ENCODE measurements at regions not wholly inside any gene's neighbourhood (a gene's known extent, or its start where the extent isn't known, plus 50 kb on each side); places are given as distances from the start of the nearest gene placed in this dataset.

- Mint-ChIP-seq H3K4me3 (no peak overlapping the region), H3K36me3 (ENCODE audit: insufficient read depth) (peaks cover 2% of the 10 kb centered on the region), H3K27ac (ENCODE audit: low read depth) (no peak overlapping the region), H3K4me1 (peaks cover 8% of the 10 kb centered on the region), H3K9me3 (no peaks in the 10 kb centered on the region), H3K27me3 (peaks cover 30% of the 10 kb centered on the region)
- no peak for ATAC-seq (replicated peaks; ENCODE audit: extremely low read depth, poor library complexity, severe bottlenecking)
- no peak for DNase-seq (ENCODE audit: low spot score in 2 of 2)
Observed at GRCh38 chr18:8952769-8953760, 149.4 kb upstream of the NDUFV2 start.

- no peaks in the 10 kb centered on the region for H3K9me3 Mint-ChIP-seq
- no peak overlapping the region for H3K27ac Mint-ChIP-seq (ENCODE audit: low read depth)
- no peaks in the 10 kb centered on the region for H3K36me3 Mint-ChIP-seq (ENCODE audit: insufficient read depth)
- H3K4me3 Mint-ChIP-seq: no peak overlapping the region
- no peaks in the 10 kb centered on the region for H3K4me1 Mint-ChIP-seq
- H3K27me3 Mint-ChIP-seq: peaks cover 31% of the 10 kb centered on the region
- ATAC-seq (replicated peaks; ENCODE audit: extremely low read depth, poor library complexity, severe bottlenecking): no peak
- DNase-seq (ENCODE audit: low spot score in 2 of 2): no peak
Observed at GRCh38 chr18:8957731-8958130, 144.8 kb upstream of the NDUFV2 start.

GRCh38 chr18:8958660-8959059 is 143.8 kb upstream of the NDUFV2 start:
- Mint-ChIP-seq H3K36me3 (ENCODE audit: insufficient read depth) (no peaks in the 10 kb centered on the region), H3K9me3 (no peaks in the 10 kb centered on the region), H3K4me1 (no peaks in the 10 kb centered on the region), H3K4me3 (no peak overlapping the region), H3K27me3 (peaks cover 31% of the 10 kb centered on the region), H3K27ac (ENCODE audit: low read depth) (no peak overlapping the region)
- ATAC-seq (replicated peaks; ENCODE audit: extremely low read depth, poor library complexity, severe bottlenecking): no peak
- no peak for DNase-seq (ENCODE audit: low spot score in 2 of 2)

- Mint-ChIP-seq H3K27me3 (peaks cover 31% of the 10 kb centered on the region), H3K4me3 (no peak overlapping the region), H3K9me3 (no peaks in the 10 kb centered on the region), H3K36me3 (ENCODE audit: insufficient read depth) (no peaks in the 10 kb centered on the region), H3K4me1 (no peaks in the 10 kb centered on the region), H3K27ac (ENCODE audit: low read depth) (no peak overlapping the region)
- ATAC-seq (replicated peaks; ENCODE audit: extremely low read depth, poor library complexity, severe bottlenecking) (no peak), DNase-seq (ENCODE audit: low spot score in 2 of 2) (no peak)
Observed at GRCh38 chr18:8959551-8960135, 142.9 kb upstream of the NDUFV2 start.

GRCh38 chr18:8960740-8961657 is 141.5 kb upstream of the NDUFV2 start:
- ATAC-seq (replicated peaks; ENCODE audit: extremely low read depth, poor library complexity, severe bottlenecking): no peak
- DNase-seq (ENCODE audit: low spot score in 2 of 2): no peak
- H3K9me3 Mint-ChIP-seq: no peaks in the 10 kb centered on the region
- H3K27me3 Mint-ChIP-seq: peaks cover 27% of the 10 kb centered on the region
- H3K27ac Mint-ChIP-seq (ENCODE audit: low read depth): no peak overlapping the region
- no peaks in the 10 kb centered on the region for H3K4me1 Mint-ChIP-seq
- no peak overlapping the region for H3K4me3 Mint-ChIP-seq
- H3K36me3 Mint-ChIP-seq (ENCODE audit: insufficient read depth): no peaks in the 10 kb centered on the region

GRCh38 chr18:8962192-8962779 is 140.2 kb upstream of the NDUFV2 start:
- Mint-ChIP-seq H3K9me3 (no peaks in the 10 kb centered on the region), H3K27ac (ENCODE audit: low read depth) (no peak overlapping the region), H3K36me3 (ENCODE audit: insufficient read depth) (no peaks in the 10 kb centered on the region), H3K4me1 (no peaks in the 10 kb centered on the region), H3K4me3 (no peak overlapping the region), H3K27me3 (peaks cover 25% of the 10 kb centered on the region)
- DNase-seq (ENCODE audit: low spot score in 2 of 2) (no peak), ATAC-seq (replicated peaks; ENCODE audit: extremely low read depth, poor library complexity, severe bottlenecking) (no peak)

GRCh38 chr18:8962855-8963635 is 139.5 kb upstream of the NDUFV2 start:
- H3K27me3 Mint-ChIP-seq: peaks cover 31% of the 10 kb centered on the region
- H3K36me3 Mint-ChIP-seq (ENCODE audit: insufficient read depth): no peaks in the 10 kb centered on the region
- ATAC-seq (replicated peaks; ENCODE audit: extremely low read depth, poor library complexity, severe bottlenecking) (no peak), DNase-seq (ENCODE audit: low spot score in 2 of 2) (no peak)
- H3K27ac Mint-ChIP-seq (ENCODE audit: low read depth): no peak overlapping the region
- no peaks in the 10 kb centered on the region for H3K9me3 Mint-ChIP-seq
- H3K4me3 Mint-ChIP-seq: no peak overlapping the region
- H3K4me1 Mint-ChIP-seq: no peaks in the 10 kb centered on the region

- Mint-ChIP-seq H3K36me3 (ENCODE audit: insufficient read depth) (no peaks in the 10 kb centered on the region), H3K4me1 (no peaks in the 10 kb centered on the region), H3K9me3 (no peaks in the 10 kb centered on the region), H3K4me3 (no peak overlapping the region), H3K27ac (ENCODE audit: low read depth) (no peak overlapping the region), H3K27me3 (peaks cover 24% of the 10 kb centered on the region)
- DNase-seq (ENCODE audit: low spot score in 2 of 2) (no peak), ATAC-seq (replicated peaks; ENCODE audit: extremely low read depth, poor library complexity, severe bottlenecking) (no peak)
Observed at GRCh38 chr18:8963876-8964275, 138.6 kb upstream of the NDUFV2 start.

- Mint-ChIP-seq H3K4me3 (no peak overlapping the region), H3K36me3 (ENCODE audit: insufficient read depth) (no peaks in the 10 kb centered on the region), H3K9me3 (no peaks in the 10 kb centered on the region), H3K4me1 (no peaks in the 10 kb centered on the region), H3K27me3 (peaks cover 15% of the 10 kb centered on the region), H3K27ac (ENCODE audit: low read depth) (no peak overlapping the region)
- no peak for ATAC-seq (replicated peaks; ENCODE audit: extremely low read depth, poor library complexity, severe bottlenecking)
- DNase-seq (ENCODE audit: low spot score in 2 of 2): no peak
Observed at GRCh38 chr18:8965398-8965797, 137.1 kb upstream of the NDUFV2 start.

- Mint-ChIP-seq H3K4me3 (no peak overlapping the region), H3K27ac (ENCODE audit: low read depth) (no peak overlapping the region), H3K36me3 (ENCODE audit: insufficient read depth) (no peaks in the 10 kb centered on the region), H3K27me3 (peaks cover 15% of the 10 kb centered on the region), H3K4me1 (no peaks in the 10 kb centered on the region), H3K9me3 (no peaks in the 10 kb centered on the region)
- no peak for ATAC-seq (replicated peaks; ENCODE audit: extremely low read depth, poor library complexity, severe bottlenecking)
- DNase-seq (ENCODE audit: low spot score in 2 of 2): no peak
Observed at GRCh38 chr18:8966821-8967220, 135.7 kb upstream of the NDUFV2 start.

GRCh38 chr18:8967573-8967972 is 134.9 kb upstream of the NDUFV2 start:
- no peak for DNase-seq (ENCODE audit: low spot score in 2 of 2)
- H3K27ac Mint-ChIP-seq (ENCODE audit: low read depth): no peak overlapping the region
- H3K27me3 Mint-ChIP-seq: peaks cover 18% of the 10 kb centered on the region
- no peaks in the 10 kb centered on the region for H3K9me3 Mint-ChIP-seq
- H3K4me1 Mint-ChIP-seq: no peaks in the 10 kb centered on the region
- no peak for ATAC-seq (replicated peaks; ENCODE audit: extremely low read depth, poor library complexity, severe bottlenecking)
- no peaks in the 10 kb centered on the region for H3K36me3 Mint-ChIP-seq (ENCODE audit: insufficient read depth)
- H3K4me3 Mint-ChIP-seq: no peak overlapping the region
